Testis (tissue), 2 donors: ENCODE measurements at regions not wholly inside any gene's neighbourhood (a gene's known extent, or its start where the extent isn't known, plus 50 kb on each side); places are given as distances from the start of the nearest gene placed in this dataset.
"Not testable (repeated sequence)": the region's sequence is repeated elsewhere in the genome, so short reads cannot be mapped to it uniquely, and the experiment has no call there.

Experiments used
- DNase-seq: peaks from one replicate; pipeline ENCODE4 v3.0.0-alpha.2; 2019
- H3K27ac ChIP-seq, 2 donors: fragments of 200-600 bp; sonication (generic); one replicate each; pipeline ENCODE4 v1.5.1; 2019
- H3K27me3 ChIP-seq: fragments of 200-600 bp; sonication (generic); one replicate; pipeline ENCODE4 v1.5.1; 2019
- H3K36me3 ChIP-seq: fragments of 200-600 bp; sonication (generic); one replicate; pipeline ENCODE4 v1.5.1; 2017; ENCODE audit warnings: low read depth; ENCODE audit errors: missing control alignments
- H3K4me1 ChIP-seq: fragments of 200-600 bp; sonication (generic); one replicate; pipeline ENCODE4 v1.5.1; 2019
- H3K4me3 ChIP-seq, 2 donors: fragments of 200-600 bp; sonication (generic); one replicate each; pipeline ENCODE4 v1.5.1; 2017 to 2019
- H3K9me3 ChIP-seq: fragments of 200-600 bp; sonication (generic); one replicate; pipeline ENCODE4 v1.5.1; 2017
- CTCF ChIP-seq, 3 experiments: fragments of 450-650 bp in 2 of 3; fragments of 200-600 bp in 1 of 3; sonication (generic) in 1 of 3; IDR thresholded peaks; one replicate each; pipeline ENCODE4 v1.5.1; 2016 to 2019; ENCODE audit warnings: antibody characterized with exemption in 3 of 3, mild to moderate bottlenecking in 2 of 3, moderate library complexity in 1 of 3
- POLR2A ChIP-seq: fragments of 450-650 bp; IDR thresholded peaks from one replicate; pipeline ENCODE4 v1.6.1; 2017; ENCODE audit warnings: antibody characterized with exemption, mild to moderate bottlenecking, moderate library complexity
- WGBS, 2 donors: methylation state at CpG; one replicate each; pipeline ENCODE4 v1.1.5; 2018; 5-methylcytosine and 5-hydroxymethylcytosine counted together
- intact Hi-C: fragments of 100-400 bp; cut with DNase I; formaldehyde crosslinking; loops from one replicate; pipeline ENCODE4 v1.15.1; 2023; ENCODE audit warnings: low total_unique reads

- 75 to 89% methylated on average over 6 to 8 of the region's 8 CpGs for WGBS, 2 donors
- DNase-seq = no peak
- no peaks in the 10 kb centered on the region for H3K9me3 ChIP-seq
- no peaks in the 10 kb centered on the region for H3K27me3 ChIP-seq
- no peaks in the 10 kb centered on the region for H3K36me3 ChIP-seq
- no peak overlapping the region for H3K27ac ChIP-seq
- intact Hi-C loops = no loop called here
- TF ChIP-seq CTCF (IDR thresholded peaks at IDR 0.05) = no peak
- no peak for TF ChIP-seq POLR2A
- H3K4me3 ChIP-seq = no peak overlapping the region
- H3K4me1 ChIP-seq = peaks cover 12% of the 10 kb centered on the region
Observed at GRCh38 chr20:47974234-47974878, 189.1 kb upstream of the SULF2 start.

- H3K27me3 ChIP-seq = no peaks in the 10 kb centered on the region
- no peaks in the 10 kb centered on the region for H3K36me3 ChIP-seq
- H3K4me3 ChIP-seq = no peak overlapping the region
- H3K9me3 ChIP-seq = no peaks in the 10 kb centered on the region
- no peak for DNase-seq
- H3K27ac ChIP-seq = no peak overlapping the region
- no peak for TF ChIP-seq POLR2A
- no peak for TF ChIP-seq CTCF (IDR thresholded peaks at IDR 0.05)
- H3K4me1 ChIP-seq = peaks cover 6% of the 10 kb centered on the region
- WGBS, 2 donors = 59 to 65% methylated on average over 17 to 24 of the region's 26 CpGs
- intact Hi-C loops = no loop called here
Observed at GRCh38 chr20:47973519-47974233, 188.4 kb upstream of the SULF2 start.

- intact Hi-C loops = no loop called here
- Histone ChIP-seq H3K27me3 (no peaks in the 10 kb centered on the region), H3K27ac (no peak overlapping the region), H3K4me3 (peak overlapping the region in 1 of 2 donors; percentile 10), H3K9me3 (no peaks in the 10 kb centered on the region), H3K36me3 (no peaks in the 10 kb centered on the region), H3K4me1 (peaks cover 3% of the 10 kb centered on the region)
- 46 to 63% methylated on average over 17 of the region's 17 CpGs for WGBS, 2 donors
- DNase-seq = no peak
- TF ChIP-seq CTCF (IDR thresholded peaks at IDR 0.05) (no peak), POLR2A (no peak)
Observed at GRCh38 chr20:47972916-47973309, 187.6 kb upstream of the SULF2 start.

GRCh38 chr20:47972297-47972915, 187.1 kb upstream of the SULF2 start:
- WGBS, 2 donors = 25 to 50% methylated on average over 24 to 26 of the region's 26 CpGs
- intact Hi-C loops, H3K27ac ChIP-seq, H3K9me3 ChIP-seq, H3K4me1 ChIP-seq, H3K36me3 ChIP-seq, H3K27me3 ChIP-seq: not testable (repeated sequence)
- peak; percentile 53 for DNase-seq
- TF ChIP-seq CTCF (IDR thresholded peaks at IDR 0.05) = peak in 1 of 3 experiments; percentile 33
- H3K4me3 ChIP-seq = peak overlapping the region in 1 of 2 donors; percentile 10
